GM06990 (cell line): ENCODE measurements at regions not wholly inside any gene's neighbourhood (a gene's known extent, or its start where the extent isn't known, plus 50 kb on each side); places are given as distances from the start of the nearest gene placed in this dataset.
"Not testable (repeated sequence)": the region's sequence is repeated elsewhere in the genome, so short reads cannot be mapped to it uniquely, and the experiment has no call there.

Experiments used
- DNase-seq: peaks from one replicate; pipeline ENCODE4 v3.0.0-alpha.2; 2011; ENCODE audit not compliant: insufficient read length; ENCODE audit errors: extremely low read depth
- H3K27me3 ChIP-seq: replicated peaks from 2 replicates; pipeline ENCODE4 v1.6.0; 2011; ENCODE audit warnings: low read length; ENCODE audit not compliant: control insufficient read depth, insufficient read depth
- H3K36me3 ChIP-seq: 2 replicates; pipeline ENCODE4 v1.5.1; 2011; ENCODE audit warnings: low read length; ENCODE audit not compliant: control insufficient read depth, insufficient read depth
- H3K4me3 ChIP-seq: replicated peaks from 2 replicates; pipeline ENCODE4 v1.5.1; 2011; ENCODE audit warnings: low read depth, mild to moderate bottlenecking, control low read depth, low read length
- CTCF ChIP-seq: IDR thresholded peaks from 2 replicates; pipeline ENCODE4 v1.5.1; 2011; ENCODE audit warnings: low read length, control low read depth, mild to moderate bottlenecking, inconsistent platforms; ENCODE audit not compliant: insufficient read depth, poor library complexity, severe bottlenecking

- no peaks in the 10 kb centered on the region for H3K27me3 ChIP-seq
- no peak overlapping the region for H3K4me3 ChIP-seq
- no peaks in the 10 kb centered on the region for H3K36me3 ChIP-seq
- TF ChIP-seq CTCF: no peak
- no peak for DNase-seq
Observed at GRCh38 chr16:7257016-7257415, 75.6 kb upstream of the RBFOX1 start.

- Histone ChIP-seq H3K27me3 (no peaks in the 10 kb centered on the region), H3K4me3 (no peak overlapping the region), H3K36me3 (no peaks in the 10 kb centered on the region)
- TF ChIP-seq CTCF: no peak
- DNase-seq: no peak
Observed at GRCh38 chr16:7246578-7246977, 86.1 kb upstream of the RBFOX1 start.

- no peak for DNase-seq
- Histone ChIP-seq H3K27me3 (no peaks in the 10 kb centered on the region), H3K4me3 (no peak overlapping the region), H3K36me3 (no peaks in the 10 kb centered on the region)
- no peak for TF ChIP-seq CTCF
Observed at GRCh38 chr16:7239547-7239946, 93.1 kb upstream of the RBFOX1 start.

- Histone ChIP-seq H3K36me3 (no peaks in the 10 kb centered on the region), H3K4me3 (no peak overlapping the region), H3K27me3 (no peaks in the 10 kb centered on the region)
- no peak for TF ChIP-seq CTCF
- DNase-seq: no peak
Observed at GRCh38 chr16:7236824-7237410, 95.7 kb upstream of the RBFOX1 start.

GRCh38 chr16:7233975-7234374 is 98.7 kb upstream of the RBFOX1 start:
- Histone ChIP-seq H3K4me3 (no peak overlapping the region), H3K27me3 (no peaks in the 10 kb centered on the region), H3K36me3 (no peaks in the 10 kb centered on the region)
- TF ChIP-seq CTCF: no peak
- DNase-seq: no peak

GRCh38 chr16:7231762-7232161 is 100.9 kb upstream of the RBFOX1 start:
- Histone ChIP-seq H3K4me3 (no peak overlapping the region), H3K27me3 (no peaks in the 10 kb centered on the region), H3K36me3 (no peaks in the 10 kb centered on the region)
- TF ChIP-seq CTCF: no peak
- no peak for DNase-seq

GRCh38 chr16:7229433-7230218 is 103.0 kb upstream of the RBFOX1 start:
- DNase-seq, H3K4me3 ChIP-seq, H3K27me3 ChIP-seq, H3K36me3 ChIP-seq: not testable (repeated sequence)
